PC-3 (cell line): ENCODE measurements at regions not wholly inside any gene's neighbourhood (a gene's known extent, or its start where the extent isn't known, plus 50 kb on each side); places are given as distances from the start of the nearest gene placed in this dataset.

ENCODE experiments used
- ATAC-seq: fragments of 200-7000 bp; cut with Tn5 transposase; 2 replicates; pipeline ENCODE4 v1.9.1; 2020; ENCODE audit warnings: mild to moderate bottlenecking, moderate library complexity
- BruUV-seq: library from RNA; stranded (reverse); fragments of 400-500 nt; replicated peaks from 2 replicates; lab custom pipeline; 2021; lab: Mats Ljungman, UMichigan
- CTCF ChIA-PET: fragments of 300-600 bp; sonication (Branson Sonifier 250); formaldehyde crosslinking; loops from one replicate; lab custom pipeline; 2022; ENCODE audit warnings: antibody characterized with exemption; lab: Charles Lee
- POLR2A ChIA-PET: fragments of 300-600 bp; sonication (Branson Sonifier 250); formaldehyde crosslinking; loops from one replicate; lab custom pipeline; 2022; ENCODE audit warnings: antibody characterized with exemption; ENCODE audit not compliant: unreplicated experiment; lab: Charles Lee
- DNase-seq: peaks from one replicate; pipeline ENCODE4 v3.0.0-alpha.2; 2015
- H2AFZ ChIP-seq: fragments of 300-600 bp; sonication (generic); 2 replicates; pipeline ENCODE4 v1.6.0; 2016; ENCODE audit warnings: antibody characterized with exemption, low read length
- H3F3A ChIP-seq: fragments of 300-600 bp; sonication (generic); one replicate; pipeline ENCODE4 v1.6.0; 2017; ENCODE audit warnings: antibody characterized with exemption, low read length, control low read depth, mild to moderate bottlenecking; ENCODE audit not compliant: unreplicated experiment
- H3K27ac ChIP-seq: fragments of 300-600 bp; sonication (generic); 2 replicates; pipeline ENCODE4 v1.5.1; 2016; ENCODE audit warnings: mild to moderate bottlenecking, low read length
- H3K27me3 ChIP-seq: fragments of 300-600 bp; sonication (generic); 2 replicates; pipeline ENCODE4 v1.6.1; 2016; ENCODE audit warnings: low read length, mixed read lengths
- H3K36me3 ChIP-seq: fragments of 300-600 bp; sonication (generic); 2 replicates; pipeline ENCODE4 v1.6.1; 2016; ENCODE audit warnings: low read depth, mixed run types, low read length, mixed read lengths
- H3K4me1 ChIP-seq: fragments of 300-600 bp; sonication (generic); 2 replicates; pipeline ENCODE4 v1.5.1; 2016; ENCODE audit warnings: low read length; ENCODE audit not compliant: insufficient read depth
- H3K4me2 ChIP-seq: fragments of 300-600 bp; sonication (generic); 2 replicates; pipeline ENCODE4 v1.6.0; 2016; ENCODE audit warnings: low read length
- H3K4me3 ChIP-seq: fragments of 300-600 bp; sonication (generic); 2 replicates; pipeline ENCODE4 v1.5.1; 2016; ENCODE audit warnings: mild to moderate bottlenecking, low read length, mixed read lengths
- H3K79me2 ChIP-seq: fragments of 300-600 bp; sonication (generic); 2 replicates; pipeline ENCODE4 v1.6.1; 2017; ENCODE audit warnings: low read length, mixed read lengths
- H3K9ac ChIP-seq: fragments of 300-600 bp; sonication (generic); 2 replicates; pipeline ENCODE4 v1.6.0; 2016; ENCODE audit warnings: mild to moderate bottlenecking, low read length
- H3K9me2 ChIP-seq: fragments of 300-600 bp; sonication (generic); replicated peaks from 2 replicates; pipeline ENCODE4 v1.6.1; 2016; ENCODE audit warnings: mixed run types, low read length, mixed read lengths
- H3K9me3 ChIP-seq: fragments of 300-600 bp; sonication (generic); 2 replicates; pipeline ENCODE4 v1.6.1; 2016; ENCODE audit warnings: low read length, mixed read lengths
- H4K20me1 ChIP-seq: fragments of 300-600 bp; sonication (generic); 2 replicates; pipeline ENCODE4 v1.6.1; 2016; ENCODE audit warnings: low read length, mixed read lengths
- EZH2 ChIP-seq: fragments of 300-600 bp; sonication (generic); IDR thresholded peaks from one replicate; pipeline ENCODE4 v1.6.1; 2017; ENCODE audit warnings: antibody characterized with exemption, mild to moderate bottlenecking, low read length; ENCODE audit not compliant: unreplicated experiment
- EZH2phosphoT487 ChIP-seq: fragments of 300-600 bp; sonication (generic); IDR thresholded peaks from 2 replicates; pipeline ENCODE4 v1.6.1; 2018; ENCODE audit warnings: mild to moderate bottlenecking, antibody characterized with exemption, low read length, borderline replicate concordance
- intact Hi-C: fragments of 100-400 bp; cut with micrococcal nuclease; formaldehyde crosslinking; loops from 2 replicates; pipeline ENCODE4 v1.9.0; 2023
- TF ChIP-seq, protein P1 (sequence below): fragments of 300-600 bp; sonication (generic); conservative IDR thresholded peaks from 2 replicates; pipeline ENCODE4 v1.5.1; 2017; ENCODE audit warnings: antibody characterized with exemption, low read depth, mild to moderate bottlenecking, low read length

DNA sequence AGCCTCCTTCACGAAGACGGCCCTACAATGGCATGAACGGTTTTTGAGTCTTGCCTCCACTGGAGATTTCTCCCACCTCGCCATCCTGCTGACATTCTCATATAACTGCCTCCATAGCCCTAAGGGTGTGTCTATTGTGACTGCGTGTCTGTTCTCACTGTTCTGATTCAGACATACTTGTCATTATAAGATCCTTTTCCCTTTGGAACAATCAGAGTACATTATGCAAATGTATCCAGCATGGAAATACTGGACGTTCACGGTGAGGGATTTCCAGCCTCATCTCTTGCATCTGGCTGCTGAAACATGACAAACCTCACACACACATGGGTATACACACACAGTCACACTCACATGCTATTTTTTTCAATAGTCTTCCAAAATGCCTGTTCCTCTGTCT, 402.1 kb downstream of the DIRAS2 start:
- Histone ChIP-seq H3K27me3 (no peaks in the 10 kb centered on the region), H4K20me1 (no peaks in the 10 kb centered on the region), H3K4me1 (no peaks in the 10 kb centered on the region), H3F3A (no peaks in the 10 kb centered on the region), H3K9me3 (no peaks in the 10 kb centered on the region), H3K79me2 (no peaks in the 10 kb centered on the region), H3K4me2 (no peak overlapping the region), H3K9me2 (no peaks in the 10 kb centered on the region), H3K36me3 (no peaks in the 10 kb centered on the region), H3K4me3 (no peak overlapping the region), H2AFZ (no peak overlapping the region), H3K9ac (no peak overlapping the region), H3K27ac (no peak overlapping the region)
- no peak for ATAC-seq
- ChIA-PET CTCF (no interaction called here), POLR2A (no interaction called here)
- TF ChIP-seq EZH2 (no peak), EZH2phosphoT487 (no peak)
- TF ChIP-seq, protein P1, sequence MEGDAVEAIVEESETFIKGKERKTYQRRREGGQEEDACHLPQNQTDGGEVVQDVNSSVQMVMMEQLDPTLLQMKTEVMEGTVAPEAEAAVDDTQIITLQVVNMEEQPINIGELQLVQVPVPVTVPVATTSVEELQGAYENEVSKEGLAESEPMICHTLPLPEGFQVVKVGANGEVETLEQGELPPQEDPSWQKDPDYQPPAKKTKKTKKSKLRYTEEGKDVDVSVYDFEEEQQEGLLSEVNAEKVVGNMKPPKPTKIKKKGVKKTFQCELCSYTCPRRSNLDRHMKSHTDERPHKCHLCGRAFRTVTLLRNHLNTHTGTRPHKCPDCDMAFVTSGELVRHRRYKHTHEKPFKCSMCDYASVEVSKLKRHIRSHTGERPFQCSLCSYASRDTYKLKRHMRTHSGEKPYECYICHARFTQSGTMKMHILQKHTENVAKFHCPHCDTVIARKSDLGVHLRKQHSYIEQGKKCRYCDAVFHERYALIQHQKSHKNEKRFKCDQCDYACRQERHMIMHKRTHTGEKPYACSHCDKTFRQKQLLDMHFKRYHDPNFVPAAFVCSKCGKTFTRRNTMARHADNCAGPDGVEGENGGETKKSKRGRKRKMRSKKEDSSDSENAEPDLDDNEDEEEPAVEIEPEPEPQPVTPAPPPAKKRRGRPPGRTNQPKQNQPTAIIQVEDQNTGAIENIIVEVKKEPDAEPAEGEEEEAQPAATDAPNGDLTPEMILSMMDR, result no peak
- no TSS peak for BruUV-seq
- DNase-seq, result no peak
- intact Hi-C loops, result no loop called here

GRCh38 chr9:90245661-90246060, 397.0 kb downstream of the DIRAS2 start:
- no peaks in the 10 kb centered on the region for H3K27me3 ChIP-seq
- POLR2A ChIA-PET, result no interaction called here
- no peak for ATAC-seq
- H3K9me2 ChIP-seq, result no peaks in the 10 kb centered on the region
- no peak overlapping the region for H3K4me2 ChIP-seq
- TF ChIP-seq EZH2 (no peak), EZH2phosphoT487 (no peak)
- TF ChIP-seq, protein P1, result no peak
- no peaks in the 10 kb centered on the region for H3K4me1 ChIP-seq
- no peak overlapping the region for H2AFZ ChIP-seq
- H3K79me2 ChIP-seq, result no peaks in the 10 kb centered on the region
- intact Hi-C loops, result no loop called here
- H3F3A ChIP-seq, result no peaks in the 10 kb centered on the region
- H3K9me3 ChIP-seq, result no peaks in the 10 kb centered on the region
- no peaks in the 10 kb centered on the region for H4K20me1 ChIP-seq
- CTCF ChIA-PET, result no interaction called here
- BruUV-seq, result no TSS peak
- no peak overlapping the region for H3K4me3 ChIP-seq
- no peaks in the 10 kb centered on the region for H3K36me3 ChIP-seq
- no peak overlapping the region for H3K27ac ChIP-seq
- no peak overlapping the region for H3K9ac ChIP-seq
- no peak for DNase-seq

DNA sequence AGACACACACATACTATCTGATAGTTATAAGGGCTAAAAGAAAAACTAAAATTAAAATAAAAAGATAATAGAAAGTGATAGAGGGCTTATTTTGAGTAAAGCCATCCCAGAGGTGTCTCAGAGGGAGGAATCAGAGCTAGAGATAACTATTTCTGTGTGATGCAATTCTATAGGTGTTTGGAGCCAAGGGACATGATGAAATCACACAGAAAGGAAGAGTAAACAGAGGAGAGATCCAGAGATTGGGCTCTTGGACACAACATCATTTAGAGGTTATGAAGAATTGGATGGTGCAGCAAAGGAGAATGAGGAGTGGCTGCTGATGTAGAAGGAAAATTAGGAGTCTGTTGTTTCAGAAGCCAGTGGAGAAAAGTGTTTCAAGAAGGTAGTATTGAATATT, 393.5 kb downstream of the DIRAS2 start:
- no peaks in the 10 kb centered on the region for H3F3A ChIP-seq
- H3K27me3 ChIP-seq, result no peaks in the 10 kb centered on the region
- no peaks in the 10 kb centered on the region for H3K9me2 ChIP-seq
- H3K79me2 ChIP-seq, result no peaks in the 10 kb centered on the region
- no peak overlapping the region for H3K27ac ChIP-seq
- H3K9me3 ChIP-seq, result no peaks in the 10 kb centered on the region
- no peak overlapping the region for H2AFZ ChIP-seq
- no peak for ATAC-seq
- H3K36me3 ChIP-seq, result no peaks in the 10 kb centered on the region
- no peak for DNase-seq
- H3K4me2 ChIP-seq, result no peak overlapping the region
- H3K9ac ChIP-seq, result no peak overlapping the region
- CTCF ChIA-PET, result no interaction called here
- POLR2A ChIA-PET, result no interaction called here
- no peaks in the 10 kb centered on the region for H4K20me1 ChIP-seq
- H3K4me3 ChIP-seq, result no peak overlapping the region
- H3K4me1 ChIP-seq, result no peaks in the 10 kb centered on the region
- intact Hi-C loops, result no loop called here
- TF ChIP-seq, protein P1, result no peak
- TF ChIP-seq EZH2phosphoT487 (no peak), EZH2 (no peak)
- no TSS peak for BruUV-seq
